GM12878 (cell line): ENCODE measurements at regions not wholly inside any gene's neighbourhood (a gene's known extent, or its start where the extent isn't known, plus 50 kb on each side); places are given as distances from the start of the nearest gene placed in this dataset.

Experiments
- ATF3 ChIP-seq: IDR thresholded peaks from 2 replicates; pipeline ENCODE4 v1.6.1; 2011; ENCODE audit warnings: low read depth, mild to moderate bottlenecking, low read length, moderate library complexity, borderline replicate concordance; ENCODE audit errors: extremely low read depth
- CTCF ChIP-seq, 3 experiments: IDR thresholded peaks in 2 of 3; conservative IDR thresholded peaks in 1 of 3; 2 replicates each; pipeline ENCODE4 v1.5.1; 2011; ENCODE audit warnings: low read depth in 3 of 3, low read length in 3 of 3, mild to moderate bottlenecking in 3 of 3, control low read depth in 2 of 3, moderate library complexity in 2 of 3, inconsistent platforms in 1 of 3, mixed read lengths in 1 of 3; ENCODE audit not compliant: control insufficient read depth in 2 of 3, insufficient read depth in 1 of 3; ENCODE audit errors: extremely low read depth in 1 of 3
- EZH2 ChIP-seq: IDR thresholded peaks from 2 replicates; pipeline ENCODE4 v1.6.1; 2012; ENCODE audit warnings: low read depth, mild to moderate bottlenecking, control low read depth, inconsistent platforms, low read length, borderline replicate concordance; ENCODE audit not compliant: control insufficient read depth
- MYB ChIP-seq: fragments of 150-350 bp; IDR thresholded peaks from 2 replicates; pipeline ENCODE4 v1.6.1; 2014; ENCODE audit warnings: mild to moderate bottlenecking, low read depth, low read length, borderline replicate concordance
- NR2F1 ChIP-seq: fragments of 450-650 bp; conservative IDR thresholded peaks from 2 replicates; pipeline ENCODE4 v1.6.1; 2017; ENCODE audit warnings: mild to moderate bottlenecking
- RAD21 ChIP-seq: IDR thresholded peaks from 2 replicates; pipeline ENCODE4 v1.6.1; 2011; ENCODE audit warnings: mild to moderate bottlenecking, low read depth, low read length, moderate library complexity; ENCODE audit not compliant: insufficient read depth
- TARDBP ChIP-seq: IDR thresholded peaks from 2 replicates; pipeline ENCODE4 v1.6.1; 2016; ENCODE audit warnings: borderline replicate concordance
- ZNF207 ChIP-seq: fragments of 450-650 bp; IDR thresholded peaks from 2 replicates; pipeline ENCODE4 v1.6.1; 2014; ENCODE audit warnings: antibody characterized with exemption, mild to moderate bottlenecking, borderline replicate concordance

- no peak for TF ChIP-seq RAD21
- no peak for TF ChIP-seq CTCF (IDR thresholded peaks at IDR 0.05 in 2 of 3, conservative IDR thresholded peaks at IDR 0.05 in 1 of 3; ENCODE audit: control insufficient read depth in 2 of 3, extremely low read depth in 1 of 3, insufficient read depth in 1 of 3, low read depth in 3 of 3, low read length in 3 of 3)
- TF ChIP-seq ZNF207: no peak
- TF ChIP-seq EZH2: no peak
- no peak for TF ChIP-seq ATF3
- TF ChIP-seq TARDBP: no peak
- TF ChIP-seq NR2F1: no peak
- no peak for TF ChIP-seq MYB
These were observed 139.5 kb upstream of the CDH4 start for GRCh38 chr20:61112515-61112914.
